Neural progenitor cell (in vitro differentiated cells): ENCODE measurements at regions not wholly inside any gene's neighbourhood (a gene's known extent, or its start where the extent isn't known, plus 50 kb on each side); places are given as distances from the start of the nearest gene placed in this dataset.
"Not testable (repeated sequence)": the region's sequence is repeated elsewhere in the genome, so short reads cannot be mapped to it uniquely, and the experiment has no call there.

ENCODE experiments used
- CTCF ChIP-seq: fragments of 200-600 bp; sonication (generic); IDR thresholded peaks from 2 replicates; pipeline ENCODE4 v1.5.1; 2017; ENCODE audit warnings: antibody characterized with exemption, mild to moderate bottlenecking
- EZH2 ChIP-seq: fragments of 200-600 bp; sonication (generic); IDR thresholded peaks from 2 replicates; pipeline ENCODE4 v1.6.1; 2017; ENCODE audit warnings: antibody characterized with exemption, mild to moderate bottlenecking, moderate library complexity

GRCh38 chr16:79984149-79984548, 383.6 kb upstream of the MAF start:
- TF ChIP-seq CTCF, EZH2: not testable (repeated sequence)
